B cell (primary cell): ENCODE measurements at regions not wholly inside any gene's neighbourhood (a gene's known extent, or its start where the extent isn't known, plus 50 kb on each side); places are given as distances from the start of the nearest gene placed in this dataset.

Source experiments
- ATAC-seq: fragments of 200-7000 bp; cut with Tn5 transposase; one replicate; pipeline ENCODE4 v1.10.0; 2021; ENCODE audit warnings: low read depth, mild to moderate bottlenecking, moderate number of reproducible peaks, moderate library complexity
- CTCF ChIA-PET: fragments of 350-600 bp; sonication (Branson Sonifier 250); formaldehyde crosslinking; loops from one replicate; lab custom pipeline; 2021; ENCODE audit warnings: antibody characterized with exemption, inconsistent platforms; lab: Charles Lee
- POLR2A ChIA-PET: fragments of 350-600 bp; sonication (Branson Sonifier 250); formaldehyde crosslinking; loops from one replicate; lab custom pipeline; 2021; ENCODE audit warnings: antibody characterized with exemption; lab: Charles Lee
- DNase-seq: peaks from one replicate; pipeline ENCODE4 v3.0.0; 2013
- H2AFZ ChIP-seq: 2 replicates; pipeline ENCODE4 v1.6.1; 2012; ENCODE audit warnings: mild to moderate bottlenecking, low read depth, low read length; ENCODE audit not compliant: insufficient read depth, poor library complexity, severe bottlenecking
- H3K27ac ChIP-seq, 2 donors: 1 replicate in 1 of 2; 2 replicates in 1 of 2; pipeline ENCODE4 v1.5.1; 2012 to 2013; ENCODE audit warnings: low read length in 2 of 2, mild to moderate bottlenecking in 2 of 2, moderate library complexity in 1 of 2
- H3K27me3 ChIP-seq, 4 experiments: fragments of 200-600 bp in 1 of 4; sonication (generic) in 1 of 4; replicated peaks in 1 of 4; 1 replicate in 2 of 4; 2 replicates in 2 of 4; pipeline versions ENCODE4 v1.6.1 to v1.7.0; 2013 to 2016; ENCODE audit warnings: low read length in 3 of 4, mild to moderate bottlenecking in 2 of 4, mixed read lengths in 1 of 4, moderate library complexity in 1 of 4; ENCODE audit not compliant: insufficient read depth in 4 of 4, control insufficient read depth in 3 of 4; ENCODE audit errors: control extremely low read depth in 1 of 4
- H3K36me3 ChIP-seq, 2 experiments: replicated peaks in 1 of 2; 1 replicate in 1 of 2; 2 replicates in 1 of 2; pipeline versions ENCODE4 v1.6.1 to v1.7.1; 2013; ENCODE audit warnings: low read length in 1 of 2; ENCODE audit not compliant: insufficient read depth in 2 of 2, control insufficient read depth in 1 of 2; ENCODE audit errors: control extremely low read depth in 1 of 2, extremely low read depth in 1 of 2
- H3K4me1 ChIP-seq, 2 donors: fragments of 200-600 bp in 1 of 2; sonication (generic) in 1 of 2; 1 replicate in 1 of 2; 2 replicates in 1 of 2; pipeline versions ENCODE4 v1.5.1 to v1.6.1; 2013 to 2017; ENCODE audit warnings: low read length in 2 of 2; ENCODE audit not compliant: control insufficient read depth in 2 of 2, insufficient read depth in 2 of 2
- H3K4me2 ChIP-seq: replicated peaks from 2 replicates; pipeline ENCODE3; 2012; ENCODE audit warnings: mild to moderate bottlenecking, low read depth, low read length; ENCODE audit not compliant: poor library complexity, severe bottlenecking
- H3K4me3 ChIP-seq, 5 experiments: fragments of 200-600 bp in 1 of 5; sonication (generic) in 1 of 5; 1 replicate in 3 of 5; 2 replicates in 2 of 5; pipeline versions ENCODE4 v1.5.1 to v1.7.0; 2011 to 2016; ENCODE audit warnings: low read length in 4 of 5, mild to moderate bottlenecking in 4 of 5, low read depth in 2 of 5, control low read depth in 1 of 5, moderate library complexity in 1 of 5; ENCODE audit not compliant: insufficient read depth in 1 of 5; ENCODE audit errors: control extremely low read depth in 1 of 5, extremely low read depth in 1 of 5
- H3K79me2 ChIP-seq: fragments of 200-600 bp; sonication (generic); one replicate; pipeline ENCODE4 v1.6.0; 2016; ENCODE audit warnings: low read length; ENCODE audit not compliant: control insufficient read depth, insufficient read depth
- H3K9ac ChIP-seq: fragments of 200-600 bp; sonication (generic); 2 replicates; pipeline ENCODE4 v1.6.1; 2017; ENCODE audit warnings: mild to moderate bottlenecking, low read length, moderate library complexity
- H3K9me3 ChIP-seq, 3 donors: one replicate each; pipeline versions ENCODE4 v1.6.1 to v1.7.1; 2013; ENCODE audit warnings: low read length in 2 of 3; ENCODE audit not compliant: control insufficient read depth in 2 of 3, insufficient read depth in 1 of 3; ENCODE audit errors: control extremely low read depth in 1 of 3
- H4K20me1 ChIP-seq: 2 replicates; pipeline ENCODE4 v1.6.0; 2012; ENCODE audit warnings: mild to moderate bottlenecking, low read length; ENCODE audit not compliant: insufficient read depth, control insufficient read depth, poor library complexity, severe bottlenecking
- H3K27ac Mint-ChIP-seq: one replicate; pipeline ENCODE4 v1.8.0; 2021; ENCODE audit warnings: mixed read lengths
- H3K27me3 Mint-ChIP-seq: one replicate; pipeline ENCODE4 v1.8.0; 2021; ENCODE audit warnings: mixed read lengths
- H3K4me1 Mint-ChIP-seq: one replicate; pipeline ENCODE4 v1.8.0; 2021; ENCODE audit warnings: mixed read lengths
- H3K4me3 Mint-ChIP-seq: one replicate; pipeline ENCODE4 v1.8.0; 2021; ENCODE audit warnings: mixed read lengths
- H3K9me3 Mint-ChIP-seq: one replicate; pipeline ENCODE4 v1.8.0; 2022; ENCODE audit warnings: mixed read lengths; ENCODE audit not compliant: insufficient read depth
- EZH2 ChIP-seq: IDR thresholded peaks from 2 replicates; pipeline ENCODE4 v1.6.1; 2012; ENCODE audit warnings: borderline replicate concordance, low read depth, mild to moderate bottlenecking, moderate library complexity, low read length; ENCODE audit not compliant: insufficient read depth, poor library complexity, severe bottlenecking
- WGBS: methylation state at CpG from one replicate; pipeline ENCODE4 v1.1.5; 2013; ENCODE audit warnings: missing lambda C conversion rate; ENCODE audit not compliant: insufficient coverage; 5-methylcytosine and 5-hydroxymethylcytosine counted together
- intact Hi-C: fragments of 100-400 bp; cut with micrococcal nuclease; formaldehyde crosslinking; loops from one replicate; pipeline ENCODE4 v1.10.0; 2022
- TF ChIP-seq, protein P1 (sequence below): fragments of 200-600 bp; IDR thresholded peaks from one replicate; pipeline ENCODE4 v1.8.0; 2022; ENCODE audit warnings: antibody characterized with exemption, mild to moderate bottlenecking

DNA sequence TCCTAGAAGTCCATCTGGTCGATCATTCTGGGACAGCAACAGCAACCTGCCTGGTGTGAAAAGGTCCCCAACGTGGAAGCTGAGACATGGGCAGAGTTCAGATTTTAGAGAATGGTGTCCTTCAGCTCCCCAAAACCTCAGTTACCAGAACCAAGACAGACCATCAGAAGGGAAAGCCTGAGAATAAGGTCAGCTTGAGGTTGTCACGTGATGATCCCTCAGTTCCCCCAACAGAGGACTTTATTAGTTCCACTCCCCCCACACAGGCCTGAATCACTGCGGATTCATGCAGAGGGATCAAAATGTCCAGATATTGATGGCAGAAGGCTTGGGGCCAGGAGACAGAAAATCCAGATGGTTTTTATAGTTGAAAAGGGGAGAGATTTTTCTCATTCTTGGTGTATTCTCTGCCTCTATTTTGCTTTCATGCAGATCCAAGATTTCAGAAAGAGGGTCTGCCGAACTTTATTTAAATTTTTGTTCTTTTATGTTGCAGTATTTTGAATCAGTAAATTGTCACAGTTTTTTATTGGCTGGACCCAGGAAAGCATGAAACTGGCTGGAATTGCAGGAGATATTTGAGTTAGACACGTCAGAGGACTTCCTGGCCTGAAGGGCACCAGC, 139.0 kb upstream of the NTM start:
- no peak overlapping the region for H3K9ac ChIP-seq
- no peak overlapping the region for H3K4me2 ChIP-seq
- 77% methylated on average over 2 of the region's 6 CpGs for WGBS
- Mint-ChIP-seq H3K27me3 (no peaks in the 10 kb centered on the region), H3K27ac (no peak overlapping the region), H3K4me3 (no peak overlapping the region), H3K4me1 (no peaks in the 10 kb centered on the region), H3K9me3 (no peaks in the 10 kb centered on the region)
- no peaks in the 10 kb centered on the region for H3K79me2 ChIP-seq
- peaks cover 0 to 2% (median 0%) of the 10 kb centered on the region in 3 donors for H3K9me3 ChIP-seq
- ChIA-PET CTCF (no interaction called here), POLR2A (no interaction called here)
- H3K4me1 ChIP-seq: no peaks in the 10 kb centered on the region
- H2AFZ ChIP-seq: no peak overlapping the region
- H3K4me3 ChIP-seq: no peak overlapping the region
- H3K36me3 ChIP-seq: no peaks in the 10 kb centered on the region
- intact Hi-C loops: no loop called here
- ATAC-seq (no peak), DNase-seq (no peak)
- no peak overlapping the region for H3K27ac ChIP-seq
- no peaks in the 10 kb centered on the region for H4K20me1 ChIP-seq
- TF ChIP-seq, protein P1, sequence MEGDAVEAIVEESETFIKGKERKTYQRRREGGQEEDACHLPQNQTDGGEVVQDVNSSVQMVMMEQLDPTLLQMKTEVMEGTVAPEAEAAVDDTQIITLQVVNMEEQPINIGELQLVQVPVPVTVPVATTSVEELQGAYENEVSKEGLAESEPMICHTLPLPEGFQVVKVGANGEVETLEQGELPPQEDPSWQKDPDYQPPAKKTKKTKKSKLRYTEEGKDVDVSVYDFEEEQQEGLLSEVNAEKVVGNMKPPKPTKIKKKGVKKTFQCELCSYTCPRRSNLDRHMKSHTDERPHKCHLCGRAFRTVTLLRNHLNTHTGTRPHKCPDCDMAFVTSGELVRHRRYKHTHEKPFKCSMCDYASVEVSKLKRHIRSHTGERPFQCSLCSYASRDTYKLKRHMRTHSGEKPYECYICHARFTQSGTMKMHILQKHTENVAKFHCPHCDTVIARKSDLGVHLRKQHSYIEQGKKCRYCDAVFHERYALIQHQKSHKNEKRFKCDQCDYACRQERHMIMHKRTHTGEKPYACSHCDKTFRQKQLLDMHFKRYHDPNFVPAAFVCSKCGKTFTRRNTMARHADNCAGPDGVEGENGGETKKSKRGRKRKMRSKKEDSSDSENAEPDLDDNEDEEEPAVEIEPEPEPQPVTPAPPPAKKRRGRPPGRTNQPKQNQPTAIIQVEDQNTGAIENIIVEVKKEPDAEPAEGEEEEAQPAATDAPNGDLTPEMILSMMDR: no peak
- TF ChIP-seq EZH2: no peak
- H3K27me3 ChIP-seq: no peaks in the 10 kb centered on the region

DNA sequence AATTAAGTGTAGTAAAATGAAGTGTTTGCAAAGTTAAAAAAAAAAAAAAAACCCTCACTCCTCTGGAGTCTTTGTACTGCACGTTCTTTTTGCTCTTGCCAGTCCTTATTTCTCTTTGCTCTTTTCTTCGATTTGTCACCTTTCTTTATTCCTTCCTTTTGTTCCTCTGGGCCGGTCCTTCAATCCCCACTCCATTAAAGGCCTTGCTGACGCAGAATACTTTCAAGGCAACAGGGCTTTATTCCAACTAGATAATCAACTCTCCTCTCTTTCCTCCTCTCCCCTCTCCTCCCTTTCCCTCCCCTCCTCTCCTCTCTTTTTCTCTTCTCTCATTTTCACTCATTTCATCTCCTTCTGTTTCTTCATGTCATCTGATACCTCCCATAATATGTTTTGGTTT, 138.2 kb upstream of the NTM start:
- POLR2A ChIA-PET: no interaction called here
- TF ChIP-seq, protein P1: no peak
- TF ChIP-seq EZH2: no peak
- intact Hi-C loops: no loop called here
- H3K36me3 ChIP-seq: no peaks in the 10 kb centered on the region
- no peaks in the 10 kb centered on the region for H3K4me1 Mint-ChIP-seq
- H3K4me3 Mint-ChIP-seq: no peak overlapping the region
- H3K79me2 ChIP-seq: no peaks in the 10 kb centered on the region
- no peaks in the 10 kb centered on the region for H3K4me1 ChIP-seq
- H3K9ac ChIP-seq: no peak overlapping the region
- CTCF ChIA-PET: no interaction called here
- ATAC-seq (no peak), DNase-seq (no peak)
- no peaks in the 10 kb centered on the region for H3K27me3 ChIP-seq
- no peak overlapping the region for H3K27ac ChIP-seq
- H4K20me1 ChIP-seq: no peaks in the 10 kb centered on the region
- WGBS: 85% methylated on average over 4 of the region's 4 CpGs
- no peak overlapping the region for H3K27ac Mint-ChIP-seq
- H3K4me3 ChIP-seq: no peak overlapping the region
- H3K27me3 Mint-ChIP-seq: no peaks in the 10 kb centered on the region
- no peak overlapping the region for H2AFZ ChIP-seq
- H3K9me3 Mint-ChIP-seq: no peaks in the 10 kb centered on the region
- no peak overlapping the region for H3K4me2 ChIP-seq
- peaks cover 0 to 5% (median 0%) of the 10 kb centered on the region in 3 donors for H3K9me3 ChIP-seq
